ENCODE measurements at regions not wholly inside any gene's neighbourhood (a gene's known extent, or its start where the extent isn't known, plus 50 kb on each side); places are given as distances from the start of the nearest gene placed in this dataset.
"Not testable (repeated sequence)": the region's sequence is repeated elsewhere in the genome, so short reads cannot be mapped to it uniquely, and the experiment has no call there.

GRCh38 chr4:31016322-31017061, 296.3 kb downstream of the PCDH7 start:
- no peak for DNase-seq (ENCODE audit: low read depth in 3 of 3)

GRCh38 chr4:31020363-31020762, 300.2 kb downstream of the PCDH7 start:
- DNase-seq (ENCODE audit: low read depth in 3 of 3) = no peak

GRCh38 chr4:31021008-31021407, 300.8 kb downstream of the PCDH7 start:
- no peak for DNase-seq (ENCODE audit: low read depth in 3 of 3)

GRCh38 chr4:31022702-31023101, 302.5 kb downstream of the PCDH7 start:
- no peak for DNase-seq (ENCODE audit: low read depth in 3 of 3)

GRCh38 chr4:31023109-31023508, 302.9 kb downstream of the PCDH7 start:
- no peak for DNase-seq (ENCODE audit: low read depth in 3 of 3)

GRCh38 chr4:31023742-31024141, 303.6 kb downstream of the PCDH7 start:
- DNase-seq (ENCODE audit: low read depth in 3 of 3) = no peak

GRCh38 chr4:31024781-31025180, 304.6 kb downstream of the PCDH7 start:
- not testable (repeated sequence) for DNase-seq (ENCODE audit: low read depth in 3 of 3)

- no peak for DNase-seq (ENCODE audit: low read depth in 3 of 3)
Observed at GRCh38 chr4:31026256-31026655, 306.1 kb downstream of the PCDH7 start.

GRCh38 chr4:31034550-31034949, 314.4 kb downstream of the PCDH7 start:
- DNase-seq (ENCODE audit: low read depth in 3 of 3) = no peak

- no peak for DNase-seq (ENCODE audit: low read depth in 3 of 3)
Observed at GRCh38 chr4:31035761-31036160, 315.6 kb downstream of the PCDH7 start.

- no peak for DNase-seq (ENCODE audit: low read depth in 3 of 3)
Observed at GRCh38 chr4:31037703-31038102, 317.5 kb downstream of the PCDH7 start.

GRCh38 chr4:31039382-31039781, 319.2 kb downstream of the PCDH7 start:
- no peak for DNase-seq (ENCODE audit: low read depth in 3 of 3)

- no peak for DNase-seq (ENCODE audit: low read depth in 3 of 3)
Observed at GRCh38 chr4:31040106-31040505, 319.9 kb downstream of the PCDH7 start.

- no peak for DNase-seq (ENCODE audit: low read depth in 3 of 3)
Observed at GRCh38 chr4:31041385-31041784, 321.2 kb downstream of the PCDH7 start.

GRCh38 chr4:31041853-31042252, 321.7 kb downstream of the PCDH7 start:
- no peak for DNase-seq (ENCODE audit: low read depth in 3 of 3)

- no peak for DNase-seq (ENCODE audit: low read depth in 3 of 3)
Observed at GRCh38 chr4:31043382-31044062, 323.4 kb downstream of the PCDH7 start.

- no peak for DNase-seq (ENCODE audit: low read depth in 3 of 3)
Observed at GRCh38 chr4:31045151-31045550, 325.0 kb downstream of the PCDH7 start.

GRCh38 chr4:31045724-31046318, 325.7 kb downstream of the PCDH7 start:
- DNase-seq (ENCODE audit: low read depth in 3 of 3) = no peak

- DNase-seq (ENCODE audit: low read depth in 3 of 3) = no peak
Observed at GRCh38 chr4:31051151-31051550, 331.0 kb downstream of the PCDH7 start.

- no peak for DNase-seq (ENCODE audit: low read depth in 3 of 3)
Observed at GRCh38 chr4:31051565-31051964, 331.4 kb downstream of the PCDH7 start.

- no peak for DNase-seq (ENCODE audit: low read depth in 3 of 3)
Observed at GRCh38 chr4:31052519-31052918, 332.4 kb downstream of the PCDH7 start.

GRCh38 chr4:31053451-31053850, 333.3 kb downstream of the PCDH7 start:
- DNase-seq (ENCODE audit: low read depth in 3 of 3) = no peak

GRCh38 chr4:31054295-31054694, 334.1 kb downstream of the PCDH7 start:
- DNase-seq (ENCODE audit: low read depth in 3 of 3) = no peak

All from stimulated activated CD4-positive, alpha-beta T cell treated with anti-CD3 and anti-CD28 coated beads, TNF-alpha, amount 100 ng/mL, for 24 hours (primary cell).